GM18951 (cell line): ENCODE measurements at regions not wholly inside any gene's neighbourhood (a gene's known extent, or its start where the extent isn't known, plus 50 kb on each side); places are given as distances from the start of the nearest gene placed in this dataset.

Experiments
- POLR2A ChIP-seq: IDR thresholded peaks from 4 replicates; pipeline ENCODE4 v1.6.1; 2011; ENCODE audit warnings: mild to moderate bottlenecking; ENCODE audit not compliant: insufficient read length, insufficient read depth; ENCODE audit errors: extremely low read depth
- in situ Hi-C: fragments of 300-500 bp; cut with MboI; formaldehyde crosslinking; loops from one replicate; pipeline ENCODE4 v1.12.0; 2022; ENCODE audit warnings: low sequenced_read_pairs, mixed read lengths, inconsistent platforms; ENCODE audit not compliant: unreplicated experiment

DNA sequence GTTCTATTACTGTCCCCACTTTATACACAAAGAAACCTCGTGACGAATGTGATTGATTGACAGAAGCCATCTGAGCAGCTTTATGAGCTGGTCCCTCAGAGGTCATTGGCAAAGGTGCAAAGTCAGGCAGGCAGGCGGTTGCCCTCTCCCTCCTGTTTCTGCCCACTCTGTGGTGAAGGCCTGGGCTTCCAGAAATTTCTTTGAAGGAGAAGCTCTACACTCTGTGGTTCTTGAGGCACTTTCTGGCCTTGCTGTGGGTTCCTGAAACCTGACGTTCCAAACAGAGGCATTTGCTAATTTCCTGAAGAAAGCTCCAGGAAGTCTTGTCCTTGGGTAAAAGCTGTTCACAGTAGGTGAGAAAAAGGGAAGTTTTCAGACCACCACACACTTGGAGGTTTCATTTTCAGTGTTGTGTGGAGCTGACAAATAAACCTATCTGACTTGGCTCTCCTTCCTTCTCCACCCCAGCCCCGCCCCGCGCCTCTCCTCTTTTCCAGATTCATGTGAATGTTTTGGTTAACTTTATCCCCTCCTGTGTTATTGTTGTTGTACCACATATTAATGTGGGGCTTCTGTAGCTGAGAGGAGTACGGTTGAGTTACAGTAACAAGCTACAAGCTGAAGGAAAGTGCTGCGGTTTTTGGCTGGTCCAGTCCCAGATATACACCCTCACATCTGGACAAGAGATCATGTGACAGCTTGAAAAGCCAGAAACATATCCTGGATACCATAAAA, 274.1 kb downstream of the CLIC5 start:
- in situ Hi-C loops = no loop called here
- no peak for TF ChIP-seq POLR2A

DNA sequence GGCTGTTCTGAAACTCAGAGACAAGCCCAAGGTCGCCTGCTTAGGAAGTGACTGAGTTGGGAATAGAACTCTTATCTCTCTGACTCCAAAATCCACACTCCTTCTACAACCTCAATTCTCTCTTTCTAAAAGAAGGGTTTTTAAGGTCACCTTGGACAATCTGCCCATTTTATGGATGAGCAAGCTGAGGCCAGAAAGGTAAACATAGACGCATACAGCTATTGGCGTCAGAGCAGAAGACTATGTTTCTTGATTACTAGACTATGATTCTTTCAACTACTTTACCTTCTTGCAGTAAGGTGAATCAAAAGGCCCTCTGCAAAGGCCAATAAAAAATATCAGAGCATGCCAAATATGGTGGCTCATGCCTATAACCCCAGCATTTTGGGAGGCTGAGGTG, 276.6 kb downstream of the CLIC5 start:
- in situ Hi-C loops = no loop called here
- no peak for TF ChIP-seq POLR2A

DNA sequence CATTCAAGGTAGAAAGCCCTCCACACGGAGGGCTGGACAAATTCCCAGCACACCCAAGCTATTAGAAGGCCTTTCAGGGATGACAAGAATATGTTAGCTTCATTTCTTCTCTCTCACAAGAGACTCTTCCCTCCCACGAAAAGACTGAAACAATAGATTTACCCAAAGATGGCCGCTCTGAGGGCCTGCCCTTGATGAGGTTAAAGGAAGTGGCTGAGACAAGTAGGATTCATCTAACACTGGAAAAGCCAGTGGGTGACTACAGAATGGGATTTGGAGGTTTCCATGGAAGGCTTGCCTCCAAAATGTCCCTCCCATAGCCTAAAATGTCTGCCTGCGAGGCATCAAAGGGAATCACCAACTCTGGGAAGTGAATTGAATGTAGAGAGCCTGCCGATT, 277.6 kb downstream of the CLIC5 start:
- no peak for TF ChIP-seq POLR2A
- in situ Hi-C loops = no loop called here

DNA sequence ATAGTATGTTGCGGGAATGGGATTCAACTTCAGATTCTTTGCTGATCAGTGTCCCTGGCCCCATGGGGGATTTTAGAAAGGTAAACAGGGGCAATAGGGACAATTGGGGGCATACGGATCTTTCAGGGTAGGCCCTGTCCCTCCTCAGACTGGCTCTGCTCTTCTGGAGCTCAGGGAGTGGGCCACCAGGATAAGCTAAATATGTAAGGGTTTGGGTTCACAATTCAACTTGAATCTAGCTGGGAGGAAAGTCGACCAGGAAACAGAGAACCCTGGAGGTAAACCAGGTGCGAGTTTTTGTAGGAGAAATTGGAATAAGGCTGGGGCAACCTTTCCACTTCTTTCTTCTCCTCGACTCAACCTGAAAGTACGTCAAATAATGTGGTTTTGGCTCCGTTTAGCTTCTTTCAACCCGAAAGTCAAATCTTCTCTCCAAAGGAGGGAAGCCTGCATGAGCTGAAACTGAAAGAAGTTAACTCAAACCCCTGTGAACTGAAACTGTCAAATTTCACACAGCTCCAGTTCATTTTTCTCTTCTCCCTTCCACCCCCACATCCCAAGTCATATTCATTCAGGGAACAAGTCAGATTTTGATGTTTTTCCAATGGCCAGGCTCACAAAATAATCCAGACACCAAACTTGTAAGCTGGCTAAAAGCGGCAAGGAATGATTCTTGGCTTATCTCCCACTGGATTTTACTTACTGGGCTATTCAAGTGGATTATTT, 278.2 kb downstream of the CLIC5 start:
- TF ChIP-seq POLR2A = no peak
- in situ Hi-C loops = no loop called here

DNA sequence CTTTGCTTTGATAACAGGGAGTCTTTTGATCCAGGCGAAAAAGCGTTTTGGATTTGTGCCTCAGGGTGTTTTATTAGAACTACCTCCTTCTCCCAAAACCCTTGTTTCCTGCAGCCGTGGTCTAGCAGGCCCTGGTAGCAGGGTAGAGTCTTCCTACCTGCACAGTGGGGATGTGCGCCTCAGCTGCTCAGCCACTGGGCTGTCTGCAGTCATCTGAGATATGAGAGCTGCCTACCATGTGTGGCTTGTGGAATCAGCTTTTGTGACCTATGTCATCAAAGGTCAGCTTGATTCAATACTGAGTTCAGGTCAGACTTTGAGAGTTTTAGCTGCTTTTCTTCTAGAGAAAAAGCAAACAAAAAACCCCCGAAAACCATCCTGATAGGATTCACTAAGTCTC, 279.5 kb downstream of the CLIC5 start:
- TF ChIP-seq POLR2A = no peak
- in situ Hi-C loops = no loop called here

DNA sequence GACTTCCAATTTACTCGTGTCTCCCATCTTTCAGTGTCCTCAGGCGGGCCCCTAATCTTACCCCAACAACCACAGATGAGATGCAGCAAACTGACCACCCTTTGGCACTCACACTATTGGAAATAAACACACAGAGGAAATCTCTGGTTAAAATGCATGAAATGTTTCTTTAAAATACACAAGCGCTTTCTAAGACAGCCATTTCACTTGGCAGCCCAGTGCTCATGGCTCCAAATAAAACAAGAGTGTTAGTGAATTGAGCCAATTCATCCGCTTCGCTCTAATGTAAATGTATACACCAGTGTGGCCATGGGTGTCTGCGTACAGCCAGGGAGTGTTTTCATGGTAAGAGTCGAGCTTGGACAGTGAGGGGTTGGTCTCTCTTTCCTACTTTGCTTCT, 282.9 kb downstream of the CLIC5 start:
- in situ Hi-C loops = no loop called here
- TF ChIP-seq POLR2A = no peak

DNA sequence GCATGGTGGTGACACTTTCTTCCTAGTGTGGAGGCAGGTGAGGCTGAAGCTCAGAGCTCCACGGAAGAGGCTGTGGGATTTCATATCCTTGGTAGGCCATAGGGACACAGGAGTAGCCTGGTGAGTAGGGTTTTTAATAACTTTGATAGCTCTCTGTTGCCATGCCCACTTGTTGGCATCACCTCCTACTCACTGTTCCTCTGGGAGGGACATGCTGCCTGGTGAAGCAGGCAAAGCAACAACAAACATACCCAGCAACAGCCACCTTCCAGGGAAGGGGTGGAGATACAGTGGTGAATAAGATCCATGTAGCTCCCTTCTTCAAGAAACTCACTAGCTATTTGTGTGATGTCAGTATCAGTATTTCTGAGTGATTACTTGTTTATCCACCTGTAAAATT, 285.4 kb downstream of the CLIC5 start:
- no peak for TF ChIP-seq POLR2A
- in situ Hi-C loops = no loop called here

DNA sequence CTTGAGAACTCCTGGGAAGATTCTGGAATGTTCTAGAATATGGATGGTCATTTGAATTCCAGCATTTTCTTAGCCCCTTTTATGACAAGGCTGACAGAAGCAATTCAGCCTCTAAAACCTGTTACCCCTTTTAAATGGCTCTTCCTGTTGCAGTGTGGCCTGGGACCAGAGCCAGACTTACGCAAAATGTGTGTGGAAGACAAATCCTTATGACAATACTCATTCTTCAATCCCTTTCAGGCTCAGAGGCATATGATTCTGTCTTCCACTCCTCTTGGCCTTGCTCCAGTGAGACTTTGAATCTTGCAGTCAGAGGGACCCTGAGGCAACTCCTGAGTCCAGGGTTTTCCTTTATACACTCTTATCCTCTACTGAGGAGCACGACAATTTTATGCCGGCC, 287.0 kb downstream of the CLIC5 start:
- no peak for TF ChIP-seq POLR2A
- in situ Hi-C loops = no loop called here

DNA sequence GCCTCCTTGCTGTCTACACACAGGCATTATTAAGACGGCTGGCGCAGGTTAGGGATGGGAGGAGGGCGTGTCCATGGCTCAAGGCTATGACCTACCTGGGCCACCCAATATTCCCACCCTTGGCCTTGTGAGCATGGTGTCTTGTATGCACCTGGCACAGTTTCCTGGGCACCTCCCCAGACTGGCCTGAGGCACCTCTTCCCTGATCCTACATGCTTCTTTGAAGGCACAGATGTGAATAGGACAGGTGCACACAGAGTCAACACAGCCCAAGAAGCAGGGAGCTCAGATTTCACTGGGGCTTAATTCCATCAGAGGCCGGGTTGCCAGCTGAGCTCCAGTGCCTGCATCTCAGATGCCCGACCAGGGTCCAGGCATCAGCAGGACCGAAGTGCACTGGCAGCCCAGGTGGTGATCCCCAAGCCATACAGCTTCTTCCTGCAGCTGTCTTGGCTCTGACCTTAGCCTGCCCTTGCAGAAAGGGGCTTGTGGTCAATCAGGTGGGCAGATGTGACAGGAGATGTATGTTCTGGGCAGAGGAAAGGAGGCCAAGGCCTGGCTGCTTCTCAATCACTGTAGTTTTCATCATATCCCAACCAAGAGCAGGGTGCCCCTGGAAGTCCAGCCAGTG, 287.7 kb downstream of the CLIC5 start:
- TF ChIP-seq POLR2A = no peak
- in situ Hi-C loops = no loop called here

DNA sequence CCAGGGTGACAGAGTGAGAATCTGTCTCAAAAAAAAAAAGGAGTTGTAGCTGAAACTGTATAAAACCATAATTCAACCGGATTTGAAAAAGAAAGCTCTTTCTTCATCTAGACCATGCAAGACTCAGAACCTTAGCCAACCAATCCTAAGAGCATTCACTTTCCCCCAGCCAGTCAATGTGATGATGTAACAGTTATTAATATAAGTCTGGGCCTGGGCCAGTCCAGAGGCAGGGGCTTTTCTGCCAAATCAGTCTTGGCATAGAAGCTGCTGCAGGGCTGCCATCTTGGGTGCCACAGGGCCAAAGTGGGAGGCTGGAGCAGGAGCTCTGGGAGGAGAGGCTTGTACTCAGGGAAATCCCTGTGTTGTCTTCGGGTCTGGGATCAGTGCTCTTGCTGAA, 288.4 kb downstream of the CLIC5 start:
- TF ChIP-seq POLR2A = no peak
- in situ Hi-C loops = no loop called here

DNA sequence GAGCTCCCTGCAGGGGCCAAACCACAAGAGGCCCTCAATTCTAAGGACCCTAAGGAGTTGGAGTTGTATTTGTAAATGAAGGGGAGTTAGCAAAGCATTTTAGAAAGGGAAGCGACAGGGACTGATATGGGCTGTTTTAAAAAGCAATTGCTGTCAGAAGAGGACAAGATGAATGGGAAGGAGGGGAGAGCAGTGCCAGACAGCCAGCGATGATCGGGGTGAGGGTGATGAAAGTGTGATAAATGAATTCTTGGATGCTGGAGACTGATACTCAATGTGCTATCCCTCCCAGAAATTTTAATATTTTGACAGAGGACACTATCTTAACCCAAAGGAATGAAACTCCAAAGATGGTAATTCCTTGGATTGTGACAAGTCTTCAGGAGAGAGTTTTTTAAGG, 289.2 kb downstream of the CLIC5 start:
- TF ChIP-seq POLR2A = no peak
- in situ Hi-C loops = no loop called here

DNA sequence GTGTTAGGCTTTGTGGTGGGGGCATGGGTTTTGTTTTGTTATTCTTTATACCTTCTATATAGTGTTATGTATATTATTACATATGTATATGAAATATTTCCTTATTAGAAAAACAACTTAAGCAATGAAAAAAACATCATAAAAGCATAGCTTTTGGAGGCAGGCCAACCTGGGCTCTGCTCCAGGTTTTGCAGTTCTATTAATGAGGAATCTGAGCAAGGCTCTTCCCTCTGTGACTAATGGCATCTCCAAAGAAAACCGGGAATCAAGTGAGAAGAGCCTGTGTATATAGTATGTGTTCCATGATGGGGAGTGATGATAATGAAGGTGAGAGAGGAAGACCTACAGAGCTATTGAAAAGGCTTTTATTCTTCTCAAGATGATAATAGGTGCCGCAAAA, 291.1 kb downstream of the CLIC5 start:
- in situ Hi-C loops = no loop called here
- TF ChIP-seq POLR2A = no peak

DNA sequence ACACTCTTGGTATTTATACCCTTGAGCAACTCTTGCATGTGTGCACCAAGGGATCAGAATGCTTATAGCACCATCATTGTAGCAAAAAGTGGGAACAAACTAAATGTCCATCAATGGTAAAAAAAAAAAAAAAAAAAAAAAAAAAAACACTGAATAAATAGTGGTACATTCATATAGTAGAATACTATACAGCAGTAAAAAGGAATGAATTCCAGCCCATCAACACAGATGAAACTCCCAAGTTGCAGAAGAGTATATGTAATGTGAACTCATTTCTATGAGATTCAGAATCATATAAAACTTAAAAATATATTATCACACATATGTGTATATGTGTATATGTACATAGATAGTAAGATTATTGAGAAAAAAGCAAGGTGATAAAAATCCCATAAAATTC, 291.6 kb downstream of the CLIC5 start:
- in situ Hi-C loops = no loop called here
- no peak for TF ChIP-seq POLR2A

DNA sequence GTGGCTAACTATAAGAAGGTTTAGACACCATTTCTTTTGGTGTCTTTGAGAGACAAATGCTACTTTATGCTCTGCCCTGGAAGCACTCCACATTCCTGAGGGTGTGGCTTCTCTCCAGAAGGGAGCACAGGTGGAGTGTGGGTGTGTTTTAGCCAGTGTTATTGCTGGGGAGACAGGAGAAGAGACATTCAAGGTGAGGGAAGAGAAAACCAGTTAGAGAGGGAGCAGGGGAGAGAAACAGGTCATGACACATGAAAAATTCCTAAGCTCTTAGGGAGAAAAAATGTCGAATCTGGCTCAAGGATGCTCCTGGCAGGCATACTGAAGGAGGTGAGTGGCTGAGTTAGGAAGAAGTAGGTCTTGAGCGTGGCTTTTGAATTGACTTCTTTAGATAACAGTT, 292.8 kb downstream of the CLIC5 start:
- TF ChIP-seq POLR2A = no peak
- in situ Hi-C loops = no loop called here
